Activated CD4-positive, alpha-beta T cell treated with anti-CD3 and anti-CD28 coated beads, Interleukin-2, amount 50 U/mL, for 1 hour (primary cell): ENCODE measurements at regions not wholly inside any gene's neighbourhood (a gene's known extent, or its start where the extent isn't known, plus 50 kb on each side); places are given as distances from the start of the nearest gene placed in this dataset.
"Not testable (repeated sequence)": the region's sequence is repeated elsewhere in the genome, so short reads cannot be mapped to it uniquely, and the experiment has no call there.

Source experiments
- DNase-seq: peaks from one replicate; pipeline ENCODE4 v3.0.0-alpha.2; 2020

DNA sequence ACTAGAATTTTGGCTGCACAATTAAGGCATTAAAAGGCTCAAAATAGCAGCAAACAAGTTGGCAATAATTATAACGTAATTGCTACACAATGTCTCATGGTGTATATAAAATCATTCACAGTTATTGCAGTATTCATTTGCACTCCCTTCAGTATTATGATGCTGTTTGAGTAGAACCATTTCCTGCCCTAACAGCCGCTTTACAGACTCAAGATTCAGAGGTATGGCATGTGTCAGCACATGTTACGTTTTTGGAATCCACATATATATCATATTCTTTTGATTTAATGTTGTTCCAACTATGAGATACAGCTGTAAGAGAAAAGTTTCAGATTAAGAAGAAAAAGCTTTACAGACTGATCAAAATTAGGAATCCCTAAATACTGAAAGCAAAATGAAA is 56.3 kb upstream of the NCKAP5 start:
- no peak for DNase-seq

DNA sequence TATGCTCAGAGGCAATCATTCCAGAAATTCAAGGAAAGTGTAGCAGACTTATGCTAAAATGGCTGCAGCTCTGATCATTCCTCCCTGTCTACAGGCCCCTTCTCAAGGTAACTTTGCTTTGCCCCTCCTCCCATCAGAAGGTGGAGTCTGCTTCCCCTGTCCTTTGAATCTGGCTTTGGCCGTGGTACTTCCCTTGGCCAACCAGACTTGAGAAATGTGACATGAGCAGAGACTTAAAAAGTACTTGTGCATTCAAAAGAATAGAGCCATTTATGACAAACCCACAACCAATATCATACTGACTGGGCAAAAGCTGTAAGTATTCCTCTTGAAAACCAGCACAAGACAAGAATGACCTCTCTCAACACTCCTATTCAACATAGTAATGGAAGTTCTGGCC is 59.5 kb upstream of the NCKAP5 start:
- no peak for DNase-seq

DNA sequence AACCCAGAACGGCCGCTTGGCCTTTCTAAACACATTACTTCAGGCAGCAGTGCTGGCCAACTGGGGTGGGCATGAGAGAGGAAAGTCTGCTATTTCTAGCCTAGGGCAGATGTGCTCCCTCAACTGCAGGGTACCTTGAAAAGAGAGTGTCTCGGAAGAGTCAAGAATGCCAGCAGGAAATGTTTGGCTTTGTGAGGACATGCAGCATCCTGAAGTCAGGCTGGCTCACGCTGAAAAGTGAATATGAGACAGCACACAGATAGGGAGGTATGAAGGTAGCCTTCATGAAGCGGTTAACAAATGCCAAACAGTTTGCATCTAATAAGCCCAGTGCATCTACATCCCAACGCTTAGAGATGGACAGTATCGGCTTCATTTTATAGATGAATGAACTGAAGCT is 65.0 kb upstream of the NCKAP5 start:
- no peak for DNase-seq

DNA sequence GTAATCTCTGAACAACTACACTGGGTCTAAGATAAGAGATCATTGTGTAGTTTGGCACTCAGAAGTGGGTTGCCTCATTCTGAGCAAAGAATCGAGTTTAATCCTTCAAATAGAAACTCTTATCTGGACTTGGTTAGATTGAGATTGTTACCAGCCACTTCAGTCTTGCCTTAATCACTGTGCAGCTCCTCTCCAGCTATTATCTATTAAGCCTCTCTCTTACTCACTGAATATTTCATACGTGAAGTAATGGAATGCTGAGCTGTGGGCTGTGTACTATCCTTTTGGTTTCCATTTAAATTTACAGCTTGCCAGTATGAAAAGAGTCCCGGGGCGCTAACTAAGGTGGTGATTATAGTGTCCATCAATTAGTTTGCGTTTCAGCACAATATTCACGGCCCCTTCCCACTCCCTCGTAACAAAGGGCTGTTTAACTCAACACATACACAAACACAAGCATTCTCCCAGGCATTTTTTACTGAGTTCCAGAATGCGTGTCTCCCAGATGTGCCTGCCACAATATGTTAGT is 65.7 kb upstream of the NCKAP5 start:
- no peak for DNase-seq

DNA sequence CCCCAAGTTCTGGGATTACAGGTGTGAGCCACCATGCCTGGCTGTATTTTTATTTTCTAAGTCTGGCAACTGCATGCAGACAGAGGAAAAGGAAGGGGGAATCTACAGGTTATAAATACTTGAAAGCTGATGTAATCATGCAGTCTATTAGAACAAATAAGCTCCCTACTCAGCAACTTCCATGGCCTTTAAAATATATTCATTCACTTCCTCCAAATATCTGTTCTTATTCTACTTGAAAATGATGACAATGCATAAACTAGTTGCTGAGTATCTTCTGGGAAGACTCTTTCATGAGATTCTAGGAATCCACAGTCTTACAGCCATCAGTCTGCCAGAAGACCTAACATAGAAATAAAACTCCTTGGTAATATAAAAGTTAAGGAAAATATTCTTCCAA is 66.9 kb upstream of the NCKAP5 start:
- DNase-seq, result no peak

DNA sequence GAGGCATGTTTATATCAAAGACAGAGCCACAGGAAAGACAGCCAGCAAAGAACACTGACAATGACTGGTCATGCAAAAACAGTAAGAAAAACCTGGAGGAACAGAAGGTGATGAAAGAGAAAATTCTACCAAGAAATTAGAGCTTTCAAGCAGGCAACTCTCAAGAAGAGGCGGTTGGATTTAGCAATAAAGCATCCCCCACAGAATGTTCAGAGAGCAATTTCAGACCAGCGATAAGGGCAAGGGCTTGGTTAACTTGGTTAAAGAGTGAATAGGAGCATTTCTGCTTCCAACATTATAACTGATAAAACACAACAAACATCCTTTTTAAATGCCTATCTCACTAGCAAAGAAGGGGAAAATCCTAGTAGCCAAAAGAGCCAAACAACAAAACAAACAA is 68.0 kb upstream of the NCKAP5 start:
- no peak for DNase-seq

DNA sequence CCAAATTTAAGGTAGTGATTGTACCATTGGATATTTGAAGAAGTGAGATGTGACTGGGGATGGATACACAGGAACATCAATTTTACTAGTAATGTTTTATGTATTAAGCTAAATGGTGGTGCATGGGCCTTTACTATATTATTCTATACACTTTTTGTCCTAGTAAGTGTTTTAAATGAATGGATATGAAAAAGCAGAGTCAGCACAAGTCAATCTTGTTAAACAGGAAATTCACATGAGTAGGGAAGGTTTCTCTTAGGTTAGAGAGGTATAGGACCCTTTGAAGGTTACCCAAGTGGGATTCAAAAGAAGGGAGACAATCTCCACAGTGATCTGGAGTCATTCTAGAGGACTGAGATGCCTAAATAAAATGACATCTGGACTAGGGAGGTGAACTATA is 71.8 kb upstream of the NCKAP5 start:
- DNase-seq, result no peak

DNA sequence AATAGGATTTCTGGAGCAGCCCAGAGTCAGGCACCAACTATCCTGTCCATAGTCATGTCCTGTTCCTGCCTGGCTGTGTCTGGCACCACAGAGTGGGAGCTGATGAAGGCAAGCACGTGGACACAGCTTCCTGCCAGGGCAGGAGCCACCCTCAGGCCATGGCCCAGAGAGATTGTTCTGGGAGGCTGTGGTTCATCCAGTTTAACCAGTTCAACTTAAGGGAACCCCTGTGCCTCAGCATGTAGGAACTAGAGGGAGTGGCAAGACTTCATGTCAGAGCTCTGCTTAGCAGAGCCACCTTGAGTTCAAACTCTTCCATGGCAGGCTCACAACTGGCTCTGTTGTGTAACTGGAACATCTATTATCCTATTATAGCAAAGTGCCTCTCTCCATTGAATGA is 73.2 kb upstream of the NCKAP5 start:
- no peak for DNase-seq

DNA sequence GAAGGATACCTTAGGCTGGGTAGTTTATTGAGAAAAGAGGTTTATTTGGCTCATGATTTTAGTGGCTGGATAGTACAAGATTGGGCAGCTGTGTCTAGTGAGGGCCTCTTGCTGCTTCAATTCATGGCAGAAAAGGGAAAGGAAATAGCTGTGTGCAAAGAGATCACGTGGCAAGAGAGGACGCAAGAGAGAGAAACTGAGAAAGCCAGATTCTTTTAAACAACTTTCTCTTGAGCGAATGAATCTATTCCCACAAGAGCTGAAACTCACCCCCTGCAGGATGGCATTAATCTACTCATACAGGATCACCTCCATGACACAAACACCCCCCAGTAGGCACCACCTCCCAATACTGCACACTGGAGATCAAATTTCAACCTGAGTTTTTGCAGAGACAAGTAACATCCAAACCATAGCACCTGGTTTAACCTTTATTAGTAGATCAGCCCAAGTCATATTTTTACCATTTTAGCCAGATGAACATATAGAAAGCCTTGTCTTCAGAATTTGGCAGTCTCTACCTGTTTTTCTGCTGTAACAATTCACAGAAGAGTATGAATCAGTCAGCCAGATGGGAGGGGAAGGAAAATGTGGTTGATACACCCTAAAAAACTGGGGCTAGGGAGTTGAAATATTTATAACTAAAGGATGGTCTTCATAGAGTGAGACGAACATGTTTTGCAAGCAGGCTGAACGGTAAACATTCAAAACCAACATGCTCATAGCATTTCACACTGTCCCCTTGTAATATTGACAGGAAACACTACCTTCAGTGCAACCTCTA is 73.9 kb upstream of the NCKAP5 start:
- no peak for DNase-seq

DNA sequence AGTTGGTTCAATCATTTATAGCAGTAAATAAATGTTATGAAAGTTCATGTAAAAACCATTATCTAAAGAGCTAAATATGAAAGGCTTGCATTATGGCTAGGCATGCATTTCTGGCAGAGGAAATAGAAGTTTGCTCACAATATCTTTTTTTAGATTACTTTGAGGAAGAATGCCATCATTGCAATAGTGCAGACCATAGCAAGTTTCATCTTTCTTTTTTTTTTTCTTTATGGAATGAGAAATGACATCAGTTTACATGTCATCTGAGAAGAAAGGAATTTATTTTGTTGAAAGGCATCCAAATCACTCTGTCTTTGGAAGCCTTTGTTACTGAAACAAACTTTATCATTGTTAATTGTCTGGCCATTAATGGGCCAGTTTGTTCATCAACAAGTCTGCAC is 74.5 kb upstream of the NCKAP5 start:
- no peak for DNase-seq

DNA sequence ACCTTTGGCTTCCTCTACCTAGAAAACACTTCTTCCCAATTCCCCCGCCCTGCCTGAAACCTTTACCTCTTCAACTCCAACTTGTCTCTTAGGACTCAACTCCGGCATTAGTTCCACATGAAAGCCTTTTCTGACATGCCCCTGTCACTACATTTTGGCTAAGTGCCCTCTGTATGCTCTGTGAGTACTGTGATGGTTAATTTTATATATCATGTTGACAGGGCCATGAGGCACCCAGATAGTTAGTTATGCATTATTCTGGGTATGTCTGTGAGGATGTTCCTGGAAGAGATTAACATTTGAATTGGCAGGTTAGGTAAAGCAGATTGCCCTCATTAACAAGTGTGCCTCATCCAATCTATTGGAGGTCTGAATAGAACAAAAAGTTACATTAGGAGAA is 75.6 kb upstream of the NCKAP5 start:
- no peak for DNase-seq

DNA sequence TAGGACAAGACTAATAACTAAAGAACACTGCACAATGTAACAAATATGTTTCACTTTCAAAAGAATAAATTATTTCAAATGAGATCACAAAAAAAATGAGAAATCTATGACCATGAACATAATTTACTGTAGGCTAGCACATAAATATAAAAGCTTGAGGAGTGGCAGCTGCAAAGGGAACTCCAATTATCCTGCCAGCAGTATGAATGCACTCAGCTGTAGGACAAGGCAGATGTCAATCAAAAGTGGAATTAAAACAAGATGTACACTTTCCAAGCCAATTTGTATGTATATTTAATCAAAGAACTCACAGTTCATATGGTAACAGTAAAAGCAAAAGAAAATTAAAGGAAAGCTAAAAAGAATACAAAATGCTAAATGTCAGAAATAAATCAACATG is 76.6 kb upstream of the NCKAP5 start:
- no peak for DNase-seq

DNA sequence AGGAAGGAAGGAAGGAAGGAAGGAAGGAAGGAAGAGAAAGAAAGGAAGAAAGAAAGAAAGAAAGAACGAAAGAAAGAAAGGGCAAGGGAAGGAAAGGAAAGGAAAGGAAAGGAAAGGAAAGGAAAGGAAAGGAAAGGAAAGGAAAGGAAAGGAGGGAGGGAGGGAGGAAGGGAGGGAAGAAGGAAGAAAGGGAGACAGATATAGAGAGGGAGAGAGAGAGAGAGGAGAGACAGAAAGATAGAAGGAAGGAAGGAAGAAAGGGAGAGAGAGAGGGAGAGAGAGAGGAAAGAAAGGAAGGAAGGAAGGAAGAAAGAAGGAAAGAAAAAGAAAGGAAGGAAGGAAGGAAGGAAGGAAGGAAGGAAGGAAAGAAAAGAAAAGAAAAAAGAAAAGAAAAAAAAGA is 79.1 kb upstream of the NCKAP5 start:
- DNase-seq, result not testable (repeated sequence)

DNA sequence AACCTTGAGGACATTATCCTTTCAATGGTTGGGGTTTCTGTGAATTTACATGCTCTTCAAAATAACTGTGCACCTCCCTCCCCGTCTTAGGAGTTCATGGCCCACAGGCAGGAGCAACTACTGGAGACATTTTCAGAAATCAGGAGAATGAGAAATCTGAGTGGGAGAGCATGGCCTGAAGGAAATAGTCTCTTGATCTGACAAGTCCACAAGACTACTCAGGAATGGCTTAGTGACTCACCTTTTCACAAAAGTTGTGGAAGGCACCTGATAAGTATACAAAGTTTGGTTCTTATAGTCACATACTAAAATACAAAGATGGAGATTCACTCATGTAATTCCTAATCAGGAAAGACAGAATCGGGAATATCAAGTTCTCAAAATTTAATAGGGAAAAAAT is 83.6 kb upstream of the NCKAP5 start:
- DNase-seq, result no peak

DNA sequence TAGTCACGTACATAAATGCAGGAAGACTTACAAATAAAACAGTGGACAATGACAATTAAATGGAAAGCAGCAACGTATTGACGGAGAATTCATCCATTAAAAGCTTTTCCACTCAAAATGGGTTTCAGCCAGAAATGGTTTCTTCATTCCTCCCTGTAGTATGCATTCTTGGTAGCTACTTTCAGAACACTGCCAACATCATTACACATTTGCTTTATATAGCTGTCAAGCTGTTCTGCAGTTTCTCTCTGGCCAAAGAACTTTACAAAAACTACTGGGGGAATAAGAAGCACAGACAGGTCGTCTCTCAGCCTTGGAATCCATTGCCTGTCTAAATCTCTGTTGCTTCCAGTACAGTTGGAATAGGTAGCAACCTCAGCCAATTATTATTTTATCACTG is 84.1 kb upstream of the NCKAP5 start:
- DNase-seq, result no peak

DNA sequence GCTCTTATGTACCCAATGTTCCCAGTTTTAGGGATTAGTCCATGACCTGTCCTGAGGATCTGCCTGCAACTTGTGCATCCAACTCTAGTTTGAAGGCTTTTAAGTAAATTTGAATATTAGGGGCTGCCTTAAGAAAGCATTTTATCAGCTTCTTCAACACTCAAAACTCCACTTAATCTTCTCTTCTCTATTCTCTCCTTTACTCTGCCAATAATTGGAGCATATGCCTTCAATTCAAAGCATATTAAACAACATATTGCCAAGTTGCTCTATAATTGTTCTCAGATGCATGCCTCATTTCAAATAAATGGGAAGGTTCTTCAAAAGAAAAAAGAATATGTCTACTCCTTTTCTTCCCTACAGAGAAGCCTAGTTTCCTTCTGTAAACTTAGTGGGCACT is 84.8 kb upstream of the NCKAP5 start:
- no peak for DNase-seq

DNA sequence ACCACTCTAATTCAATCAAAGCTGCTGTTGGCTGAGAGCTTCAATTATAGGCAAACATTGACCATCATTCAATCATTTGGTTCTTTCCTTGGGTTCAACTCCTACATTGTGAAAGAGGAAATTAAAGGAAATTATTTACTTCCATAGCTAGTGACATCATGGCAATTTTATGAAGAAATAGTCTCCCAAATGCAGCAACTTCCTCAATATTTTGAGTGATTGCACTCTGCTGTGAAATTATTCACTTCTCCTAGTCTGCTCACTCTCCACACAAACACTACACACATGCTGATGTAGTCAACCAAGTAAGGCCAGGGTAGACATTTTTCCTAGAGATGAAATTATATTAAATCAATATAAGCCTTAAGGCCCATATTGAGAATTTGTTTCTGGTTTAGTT is 86.7 kb upstream of the NCKAP5 start:
- no peak for DNase-seq

DNA sequence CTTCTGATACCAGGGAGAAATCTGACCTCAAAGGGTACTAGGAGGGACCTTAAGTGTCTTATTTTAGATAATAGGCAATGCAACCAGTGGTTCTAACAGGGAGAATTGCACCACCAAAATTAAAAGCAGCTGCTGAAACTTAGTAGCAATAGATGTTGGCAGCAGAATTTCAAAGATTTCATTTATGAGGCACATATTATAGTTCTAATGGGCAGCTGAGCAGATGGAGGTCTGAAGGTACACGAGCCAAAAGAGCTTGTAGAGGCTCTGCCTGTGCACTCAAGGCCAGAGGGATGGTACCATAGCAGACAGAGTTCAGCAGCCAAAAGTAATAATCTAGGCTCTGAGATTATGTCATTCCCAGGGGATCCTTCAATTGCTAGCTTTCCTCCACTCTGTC is 87.3 kb upstream of the NCKAP5 start:
- no peak for DNase-seq

DNA sequence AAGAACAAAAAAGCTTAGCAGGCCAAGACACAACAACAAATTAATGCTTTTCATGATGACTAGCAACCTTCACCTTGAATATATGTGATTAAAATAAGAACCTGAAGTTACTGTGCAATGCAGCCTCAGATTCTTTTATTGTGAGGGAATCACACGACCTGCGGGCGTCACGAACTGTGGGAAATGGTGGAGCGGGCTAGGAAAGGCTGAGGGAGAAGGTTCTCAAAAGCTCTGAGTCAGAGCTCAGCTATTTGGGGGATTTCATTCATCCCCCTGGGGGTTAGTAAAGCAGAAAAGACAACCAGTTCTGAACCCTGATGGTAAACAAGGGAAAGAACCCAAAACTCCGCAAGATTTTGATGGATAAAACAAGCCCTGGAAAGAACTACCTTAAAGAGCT is 89.3 kb upstream of the NCKAP5 start:
- DNase-seq, result no peak

DNA sequence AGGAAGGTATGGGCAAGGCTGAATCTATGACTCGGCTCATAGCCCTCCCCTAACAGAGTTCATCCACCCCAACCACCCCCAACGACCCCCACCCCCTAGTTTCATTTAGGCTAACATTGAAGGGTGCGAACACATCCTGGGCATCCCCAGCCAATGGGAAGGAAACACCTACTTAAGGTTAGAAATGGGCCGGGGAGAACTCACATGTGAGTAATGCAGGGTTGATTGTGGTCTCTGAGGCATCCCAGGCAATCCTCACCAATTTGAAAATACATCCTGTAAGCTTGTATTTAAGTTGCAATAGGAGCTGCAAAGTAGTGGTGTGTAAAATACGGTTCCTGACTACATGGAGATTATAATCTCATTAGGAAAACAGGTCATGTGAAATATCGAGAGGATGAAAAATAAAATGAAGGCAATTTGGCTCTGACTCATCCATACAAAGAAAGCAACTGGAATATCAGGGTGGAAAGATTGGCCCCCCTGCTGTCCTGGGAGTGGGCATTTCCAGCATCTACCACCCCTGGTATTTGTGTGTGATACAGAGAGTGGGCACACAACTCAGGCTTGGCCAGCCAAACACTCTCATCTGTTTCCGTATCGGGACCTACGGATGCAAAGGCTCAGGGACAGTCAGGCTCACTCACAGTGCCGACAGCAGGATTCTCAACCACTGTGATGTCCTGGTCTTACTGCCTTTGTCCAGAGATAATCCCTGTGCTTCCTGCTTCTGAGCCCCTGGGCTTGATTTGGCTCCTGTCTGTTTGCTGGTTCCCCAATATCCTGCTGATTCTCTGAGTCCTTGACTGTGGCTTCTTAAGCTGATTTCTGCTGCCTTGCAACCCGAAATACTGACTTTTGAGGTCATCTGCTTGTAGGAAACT is 90.0 kb upstream of the NCKAP5 start:
- no peak for DNase-seq

DNA sequence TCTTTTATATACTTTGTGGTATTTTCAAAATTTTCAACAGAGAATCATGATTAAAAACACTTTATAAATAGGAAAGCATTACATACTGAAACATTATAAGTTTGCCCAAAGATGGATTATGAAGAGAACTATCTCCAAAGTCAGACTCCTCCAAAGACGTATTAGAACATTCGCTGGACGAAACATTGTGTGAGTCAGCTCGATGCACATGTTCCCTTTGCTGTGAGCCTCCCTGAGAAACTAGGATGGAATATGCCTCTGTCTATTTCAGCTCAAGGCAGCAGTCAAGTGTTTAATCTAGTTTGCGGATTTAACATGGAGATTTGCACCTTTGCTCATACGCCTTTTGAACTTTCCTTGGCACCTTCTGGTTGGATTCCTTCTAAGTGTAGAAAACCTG is 92.2 kb upstream of the NCKAP5 start:
- DNase-seq, result no peak

DNA sequence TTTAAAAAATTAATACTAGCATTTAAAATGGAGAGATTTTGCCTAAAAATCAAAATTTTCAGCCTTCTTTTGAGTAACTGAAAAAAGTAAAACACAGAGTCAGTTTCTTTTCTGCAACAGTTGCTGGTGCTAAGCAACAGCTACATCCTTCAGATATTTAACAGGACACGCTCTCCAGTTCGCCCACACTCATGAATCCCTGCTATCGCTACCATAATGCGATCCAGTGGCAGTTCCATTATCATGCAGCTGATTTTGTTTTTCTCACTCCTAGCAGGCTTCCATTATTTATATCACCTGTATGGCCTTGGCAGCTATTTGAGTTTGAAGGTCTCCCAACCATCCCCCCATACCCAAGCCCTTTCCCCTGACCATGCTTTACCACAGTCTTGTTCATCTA is 93.1 kb upstream of the NCKAP5 start:
- no peak for DNase-seq

DNA sequence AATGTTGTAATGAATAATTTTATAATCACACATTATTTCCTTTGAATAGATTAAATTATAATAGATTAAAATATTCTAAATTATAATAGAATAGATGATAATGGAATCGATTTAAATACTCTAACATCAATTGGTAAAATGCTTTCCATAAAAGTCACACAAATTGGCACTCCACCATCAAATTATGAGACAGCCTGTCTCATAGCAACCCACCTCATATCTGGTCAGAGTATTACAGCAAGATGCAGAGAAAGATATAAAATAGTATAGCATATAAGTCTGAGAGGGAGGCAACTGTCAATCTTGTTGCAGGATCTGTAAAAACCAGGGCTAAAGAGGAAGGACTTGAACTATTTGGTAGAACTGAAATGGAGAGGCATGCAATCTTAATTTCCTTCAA is 98.4 kb upstream of the NCKAP5 start:
- DNase-seq, result no peak

DNA sequence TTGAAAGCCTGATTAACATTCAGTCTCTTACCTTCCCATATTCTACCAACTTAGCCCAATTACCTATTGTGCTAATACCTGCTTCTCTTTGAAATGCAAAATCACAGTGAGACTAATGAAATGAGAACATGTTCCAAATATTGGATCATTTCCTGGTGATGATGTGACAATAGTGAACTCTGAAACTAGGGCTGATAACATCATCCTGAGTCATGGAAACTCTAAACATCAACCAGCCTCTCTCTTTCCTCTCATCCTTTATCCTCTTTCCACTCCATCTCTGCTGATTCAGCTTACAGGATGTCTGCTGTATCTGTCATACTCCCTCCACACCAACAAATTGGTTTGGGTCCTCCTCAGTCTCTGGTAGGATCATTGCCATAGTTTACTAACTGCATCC is 98.8 kb upstream of the NCKAP5 start:
- no peak for DNase-seq
